ENCODE measurements at regions not wholly inside any gene's neighbourhood (a gene's known extent, or its start where the extent isn't known, plus 50 kb on each side); places are given as distances from the start of the nearest gene placed in this dataset.

DNA sequence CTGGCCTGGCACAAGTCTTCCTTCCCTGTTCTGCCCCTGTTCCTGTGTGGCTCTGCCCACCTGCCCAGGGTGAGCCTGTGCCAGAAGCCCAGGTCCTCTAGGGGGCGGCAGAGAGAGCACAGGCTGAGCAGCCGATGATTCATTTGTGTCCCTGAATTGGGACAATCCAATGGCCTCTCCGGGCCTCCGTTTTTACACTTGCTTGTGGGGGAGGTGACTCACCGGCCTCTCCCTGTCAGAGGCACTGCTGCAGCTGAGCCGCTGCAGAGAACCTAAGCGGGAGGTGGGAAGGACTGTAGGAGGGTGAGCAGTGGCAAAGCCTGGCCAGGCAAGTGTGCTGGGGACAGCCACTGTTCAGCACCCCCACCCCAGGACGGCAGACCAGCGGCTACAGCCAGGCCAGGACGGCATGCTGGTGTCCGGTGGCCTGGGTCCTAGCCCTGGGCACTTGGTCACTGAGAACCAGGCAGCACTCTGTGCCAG is 65.2 kb upstream of the LMO1 start:
- ChIA-PET CTCF (interaction anchor here (1.0 to 1.6 kb wide), 3 partner anchors 9 to 25 kb away, joined by 3 to 4 read pairs (median 3); no protein-coding TSS in a partner anchor), POLR2A (no interaction called here)
- Histone ChIP-seq H3K4me2 (ENCODE audit: insufficient read depth, low read length) (no peak overlapping the region), H4K20me1 (replicated peaks; ENCODE audit: control insufficient read depth, extremely low read depth, insufficient read depth, low read length) (no peaks in the 10 kb centered on the region), H3K9ac (replicated peaks; ENCODE audit: extremely low read depth, insufficient read depth, low read length) (no peak overlapping the region), H3K4me1 (ENCODE audit: control insufficient read depth, extremely low read depth, insufficient read depth, low read length) (peaks cover 3% of the 10 kb centered on the region), H3K27ac (ENCODE audit: insufficient read depth, low read depth, low read length) (no peak overlapping the region), H3K4me3 (replicated peaks in 1 of 3; ENCODE audit: insufficient read depth in 1 of 3, low read depth in 1 of 3, low read length in 3 of 3) (no peak overlapping the region), H3K36me3 (ENCODE audit: control insufficient read depth in 2 of 2, extremely low read depth in 1 of 2, insufficient read depth in 2 of 2, low read length in 2 of 2) (no peaks in the 10 kb centered on the region), H3K79me2 (ENCODE audit: control insufficient read depth, insufficient read depth, low read length) (no peaks in the 10 kb centered on the region), H3K9me3 (replicated peaks; ENCODE audit: control insufficient read depth, insufficient read depth, low read length) (no peaks in the 10 kb centered on the region), H3K9me1 (replicated peaks; ENCODE audit: control insufficient read depth, extremely low read depth, insufficient read depth, low read length) (no peaks in the 10 kb centered on the region), H2AFZ (ENCODE audit: low read depth, low read length) (peak overlapping the region; percentile 46), H3K27me3 (ENCODE audit: control insufficient read depth in 2 of 2, insufficient read depth in 2 of 2, low read length in 2 of 2) (no peaks in the 10 kb centered on the region)
- dilution Hi-C loops (cut with MboI; ENCODE audit: extremely low pct_ligation_motif_present, low sequenced_read_pairs) (no loop called here), intact Hi-C loops (cut with micrococcal nuclease) (loop anchor here (2.0 kb wide), 1 partner anchor 64 kb away; no protein-coding TSS in a partner anchor)
- DNase-seq (ENCODE audit: low read depth, low spot score) (peak; percentile 67), FAIRE-seq (peak; percentile 70)
- BruUV-seq (replicated peaks): no TSS peak
- no peak for TF ChIP-seq POLR2A (IDR thresholded peaks at IDR 0.05; ENCODE audit: low read depth, low read length)
- TF ChIP-seq MYC (IDR thresholded peaks at IDR 0.05; ENCODE audit: low read depth, low read length): no peak
- no peak for TF ChIP-seq GATA2 (IDR thresholded peaks at IDR 0.05; ENCODE audit: insufficient read depth, insufficient read length, low read depth, low read length)
- TF ChIP-seq POLR2AphosphoS5 (IDR thresholded peaks at IDR 0.05; ENCODE audit: insufficient read depth, low read depth, low read length): peak; percentile 26
- TF ChIP-seq, protein P1, sequence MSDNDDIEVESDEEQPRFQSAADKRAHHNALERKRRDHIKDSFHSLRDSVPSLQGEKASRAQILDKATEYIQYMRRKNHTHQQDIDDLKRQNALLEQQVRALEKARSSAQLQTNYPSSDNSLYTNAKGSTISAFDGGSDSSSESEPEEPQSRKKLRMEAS (IDR thresholded peaks at IDR 0.05; ENCODE audit: insufficient read depth, insufficient read length): no peak
- TF ChIP-seq FOS (IDR thresholded peaks at IDR 0.05; ENCODE audit: borderline replicate concordance, insufficient read depth, low read length): peak; percentile 88
- TF ChIP-seq, protein P2, sequence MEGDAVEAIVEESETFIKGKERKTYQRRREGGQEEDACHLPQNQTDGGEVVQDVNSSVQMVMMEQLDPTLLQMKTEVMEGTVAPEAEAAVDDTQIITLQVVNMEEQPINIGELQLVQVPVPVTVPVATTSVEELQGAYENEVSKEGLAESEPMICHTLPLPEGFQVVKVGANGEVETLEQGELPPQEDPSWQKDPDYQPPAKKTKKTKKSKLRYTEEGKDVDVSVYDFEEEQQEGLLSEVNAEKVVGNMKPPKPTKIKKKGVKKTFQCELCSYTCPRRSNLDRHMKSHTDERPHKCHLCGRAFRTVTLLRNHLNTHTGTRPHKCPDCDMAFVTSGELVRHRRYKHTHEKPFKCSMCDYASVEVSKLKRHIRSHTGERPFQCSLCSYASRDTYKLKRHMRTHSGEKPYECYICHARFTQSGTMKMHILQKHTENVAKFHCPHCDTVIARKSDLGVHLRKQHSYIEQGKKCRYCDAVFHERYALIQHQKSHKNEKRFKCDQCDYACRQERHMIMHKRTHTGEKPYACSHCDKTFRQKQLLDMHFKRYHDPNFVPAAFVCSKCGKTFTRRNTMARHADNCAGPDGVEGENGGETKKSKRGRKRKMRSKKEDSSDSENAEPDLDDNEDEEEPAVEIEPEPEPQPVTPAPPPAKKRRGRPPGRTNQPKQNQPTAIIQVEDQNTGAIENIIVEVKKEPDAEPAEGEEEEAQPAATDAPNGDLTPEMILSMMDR (IDR thresholded peaks at IDR 0.05; ENCODE audit: extremely low read depth in 1 of 2, insufficient read depth in 1 of 2, low read depth in 1 of 2, low read length in 2 of 2): peak; percentile 84 to 94
- TF ChIP-seq EZH2 (IDR thresholded peaks at IDR 0.05; ENCODE audit: borderline replicate concordance, low read depth, low read length, severe bottlenecking): no peak
- peak; percentile 64 for TF ChIP-seq JUN (IDR thresholded peaks at IDR 0.05; ENCODE audit: borderline replicate concordance, insufficient read depth, insufficient read length, low read depth)
